ENCODE measurements at regions not wholly inside any gene's neighbourhood (a gene's known extent, or its start where the extent isn't known, plus 50 kb on each side); places are given as distances from the start of the nearest gene placed in this dataset.

- DNase-seq = no peak
These were observed 193.6 kb downstream of the IRS2 start for GRCh38 chr13:109592770-109593169.

GRCh38 chr13:109587689-109588088 lies 198.7 kb downstream of the IRS2 start:
- no peak for DNase-seq

GRCh38 chr13:109586509-109587346 lies 199.7 kb downstream of the IRS2 start:
- no peak for DNase-seq

- no peak for DNase-seq
These were observed 201.5 kb downstream of the IRS2 start for GRCh38 chr13:109584844-109585361.

GRCh38 chr13:109577191-109577700 lies 209.1 kb downstream of the IRS2 start:
- DNase-seq = no peak

- DNase-seq = no peak
These were observed 210.0 kb downstream of the IRS2 start for GRCh38 chr13:109576331-109576813.

GRCh38 chr13:109575821-109576220 lies 210.6 kb downstream of the IRS2 start:
- DNase-seq = no peak

- DNase-seq = no peak
These were observed 214.0 kb downstream of the IRS2 start for GRCh38 chr13:109572389-109572788.

GRCh38 chr13:109569958-109570711 lies 216.2 kb downstream of the IRS2 start:
- DNase-seq = no peak

GRCh38 chr13:109568339-109568818 lies 218.0 kb downstream of the IRS2 start:
- DNase-seq = no peak

- DNase-seq = no peak
These were observed 219.1 kb downstream of the IRS2 start for GRCh38 chr13:109567315-109567714.

GRCh38 chr13:109565877-109566276 lies 220.5 kb downstream of the IRS2 start:
- no peak for DNase-seq

- no peak for DNase-seq
These were observed 238.0 kb downstream of the IRS2 start for GRCh38 chr13:109548374-109548773.

GRCh38 chr13:109547942-109548341 lies 238.4 kb downstream of the IRS2 start:
- DNase-seq = no peak

- DNase-seq = no peak
These were observed 240.5 kb downstream of the IRS2 start for GRCh38 chr13:109545931-109546330.

- DNase-seq = no peak
These were observed 245.3 kb downstream of the IRS2 start for GRCh38 chr13:109541081-109541480.

GRCh38 chr13:109537584-109537983 lies 248.8 kb downstream of the IRS2 start:
- DNase-seq = no peak

- no peak for DNase-seq
These were observed 253.0 kb downstream of the IRS2 start for GRCh38 chr13:109533350-109533749.

GRCh38 chr13:109529964-109530363 lies 256.4 kb downstream of the IRS2 start:
- DNase-seq = no peak

GRCh38 chr13:109521719-109522118 lies 264.7 kb downstream of the IRS2 start:
- no peak for DNase-seq

GRCh38 chr13:109517517-109517916 lies 268.9 kb downstream of the IRS2 start:
- no peak for DNase-seq

GRCh38 chr13:109516186-109516585 lies 270.2 kb downstream of the IRS2 start:
- DNase-seq = no peak

GRCh38 chr13:109510013-109510412 lies 276.4 kb downstream of the IRS2 start:
- no peak for DNase-seq

Measured in midbrain (tissue), 1 donor.